ENCODE measurements at regions not wholly inside any gene's neighbourhood (a gene's known extent, or its start where the extent isn't known, plus 50 kb on each side); places are given as distances from the start of the nearest gene placed in this dataset.

DNA sequence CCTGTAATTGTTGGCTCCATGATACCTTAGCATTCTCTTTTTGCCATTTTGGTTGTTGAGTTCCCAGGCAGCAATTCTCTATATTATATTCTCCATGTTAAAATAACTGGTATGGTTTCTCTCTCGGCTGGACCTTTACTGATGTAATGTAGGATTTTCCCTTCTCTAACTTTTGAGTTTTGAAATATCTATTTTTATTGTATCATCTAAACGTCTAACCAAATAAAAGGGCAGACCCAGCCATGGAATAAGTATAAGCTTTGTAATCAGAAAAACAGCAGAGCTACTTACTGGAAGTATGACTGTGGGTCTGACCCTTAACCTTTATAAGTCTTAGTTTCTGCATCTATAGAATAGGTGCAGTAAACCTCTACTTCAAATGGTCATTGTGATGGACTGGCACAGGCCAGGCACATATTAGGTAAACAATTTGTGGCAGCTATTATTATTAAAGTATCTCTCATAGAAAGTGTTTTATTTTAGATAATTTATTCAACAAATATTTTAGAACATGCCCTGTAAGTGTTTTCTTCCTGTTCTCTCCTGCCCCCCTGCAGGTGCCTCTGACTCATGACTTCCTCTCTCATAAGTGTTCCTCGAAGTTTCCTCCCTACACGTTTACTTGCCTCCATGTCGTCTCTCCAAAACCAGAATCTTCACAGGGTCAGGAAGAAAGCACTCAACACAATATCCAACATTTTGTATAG is 224.9 kb upstream of the FGGY start:
- no peak for DNase-seq

DNA sequence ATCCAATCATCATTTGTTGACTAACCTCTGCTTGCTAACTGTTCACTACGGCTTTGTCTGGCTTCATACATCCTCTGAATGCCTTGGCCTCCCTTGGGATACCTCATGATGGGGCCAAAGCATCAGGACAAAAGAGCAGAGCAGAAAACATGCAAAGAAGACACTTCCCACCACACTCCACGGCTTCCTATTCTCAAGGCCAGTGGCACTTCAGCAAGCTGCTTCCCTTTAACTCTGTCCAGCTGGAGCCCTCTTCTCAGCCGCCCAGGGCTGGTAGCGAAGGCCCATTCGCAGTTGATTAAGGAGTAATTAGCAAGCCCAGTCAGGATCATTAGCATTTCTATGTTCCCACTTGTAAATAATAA is 224.3 kb upstream of the FGGY start:
- no peak for DNase-seq

DNA sequence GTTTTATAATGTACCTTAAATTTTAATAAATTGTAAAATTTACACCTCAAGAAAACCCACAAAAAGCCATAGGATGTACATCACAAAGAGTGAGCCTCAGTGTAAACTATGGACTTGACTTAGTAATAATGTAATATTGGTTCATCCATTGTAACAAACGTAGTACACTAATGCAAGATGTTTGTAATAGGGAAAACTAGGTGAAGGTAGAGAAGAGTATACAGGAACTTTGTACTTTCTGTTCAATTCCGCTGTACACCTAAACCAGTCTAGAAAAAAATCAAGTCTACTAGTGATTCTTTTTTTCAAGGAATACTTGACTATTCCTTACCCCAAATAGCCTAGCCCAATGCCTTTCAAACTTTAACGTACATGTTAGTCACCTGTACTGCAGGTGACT is 222.3 kb upstream of the FGGY start:
- no peak for DNase-seq

DNA sequence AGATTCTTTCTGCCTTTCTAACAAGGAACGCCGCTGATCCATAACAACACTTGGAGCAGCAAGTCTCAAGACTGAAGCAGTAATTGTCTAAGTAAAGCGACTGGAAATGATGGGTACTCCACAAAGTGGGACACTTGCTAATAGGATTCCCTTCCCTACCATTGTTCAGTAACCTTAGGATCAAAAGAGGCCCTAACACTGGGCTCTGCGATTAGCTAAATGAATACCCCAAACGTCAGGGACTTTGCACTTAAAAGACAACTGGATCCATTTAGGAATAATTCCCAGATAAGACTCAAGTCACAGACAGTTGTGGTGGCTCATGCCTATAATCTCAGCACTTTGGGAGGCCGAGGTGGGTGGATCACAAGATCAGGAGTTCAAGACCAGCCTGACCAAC is 221.9 kb upstream of the FGGY start:
- no peak for DNase-seq

DNA sequence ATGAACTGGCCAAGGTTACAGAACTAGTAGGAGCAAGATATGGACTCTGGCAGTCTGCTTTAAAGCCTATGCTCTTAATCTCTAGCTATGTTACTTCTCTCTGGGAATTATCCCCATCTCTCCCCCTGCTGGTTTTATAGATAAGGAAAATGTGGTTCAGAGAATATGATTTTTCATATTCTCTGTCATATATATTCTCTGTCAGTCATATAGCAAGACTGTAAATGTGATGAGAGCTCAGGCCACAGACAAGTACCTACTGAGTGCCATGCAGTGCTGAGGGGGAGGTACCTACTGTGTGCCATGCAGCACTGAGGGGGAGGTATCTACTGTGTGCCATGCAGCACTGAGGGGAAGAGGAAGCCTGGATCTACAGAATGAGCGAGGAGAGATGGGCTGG is 220.3 kb upstream of the FGGY start:
- no peak for DNase-seq

DNA sequence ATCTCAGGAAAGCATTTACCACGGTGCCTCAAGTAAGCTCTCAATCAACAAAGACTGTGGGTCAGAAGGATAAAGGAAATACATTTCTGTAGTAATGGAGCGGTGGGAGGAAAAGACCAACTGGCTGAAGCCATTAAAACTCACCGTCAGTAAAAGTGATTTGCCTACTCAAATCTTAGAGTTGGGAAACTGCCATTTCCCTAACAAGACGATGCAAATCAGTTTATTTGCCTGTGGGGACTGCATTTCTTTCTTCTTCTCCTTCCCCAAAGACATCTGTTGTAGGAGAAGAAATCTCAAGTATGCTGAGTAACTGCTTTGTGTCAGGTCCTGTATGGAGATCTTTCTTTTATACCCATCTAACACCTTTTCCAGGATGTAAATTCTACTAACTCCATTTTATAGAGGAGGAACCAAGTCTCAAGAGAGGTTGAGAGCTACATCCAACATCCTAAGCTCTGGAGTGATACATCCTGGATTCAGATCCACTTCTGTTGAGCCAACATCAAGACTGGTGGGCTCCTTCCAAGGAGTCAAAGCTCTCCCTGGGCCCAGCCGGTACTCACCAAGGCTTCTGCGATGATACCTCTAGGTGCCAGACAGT is 219.3 kb upstream of the FGGY start:
- DNase-seq: no peak

DNA sequence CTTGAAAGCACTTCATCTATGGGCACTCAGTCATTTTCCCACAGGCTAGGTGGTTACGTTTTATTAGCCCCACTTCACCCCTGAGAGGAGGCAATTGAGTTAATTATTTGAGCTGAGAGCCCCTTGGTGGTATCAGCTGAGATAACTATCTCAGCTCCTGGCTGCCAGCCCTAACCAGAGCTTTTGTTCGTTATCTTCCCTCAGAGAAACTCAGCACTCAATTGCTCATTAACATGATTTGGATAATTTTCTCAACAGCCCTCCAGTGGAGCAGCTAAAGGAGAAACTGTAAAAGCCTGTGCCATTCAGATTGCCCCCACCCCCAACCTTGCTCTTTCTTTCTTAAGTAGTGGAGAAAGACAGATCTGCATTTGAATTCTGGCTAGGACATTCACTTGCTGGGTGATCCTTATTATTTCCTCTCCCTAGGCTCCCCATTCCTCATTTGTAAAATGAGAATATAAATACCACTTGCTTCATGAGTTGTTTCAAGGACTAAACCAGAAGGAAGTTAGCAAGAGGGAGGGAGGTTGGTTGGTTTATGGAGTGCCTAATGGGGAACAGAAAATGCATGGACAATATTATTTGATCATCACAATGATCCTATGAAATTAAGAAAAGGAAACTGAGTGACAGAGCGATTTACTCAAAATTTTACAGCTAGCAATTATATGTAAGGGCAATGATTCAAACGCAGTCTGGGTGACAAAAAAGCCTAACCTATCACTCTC is 218.7 kb upstream of the FGGY start:
- DNase-seq: no peak

DNA sequence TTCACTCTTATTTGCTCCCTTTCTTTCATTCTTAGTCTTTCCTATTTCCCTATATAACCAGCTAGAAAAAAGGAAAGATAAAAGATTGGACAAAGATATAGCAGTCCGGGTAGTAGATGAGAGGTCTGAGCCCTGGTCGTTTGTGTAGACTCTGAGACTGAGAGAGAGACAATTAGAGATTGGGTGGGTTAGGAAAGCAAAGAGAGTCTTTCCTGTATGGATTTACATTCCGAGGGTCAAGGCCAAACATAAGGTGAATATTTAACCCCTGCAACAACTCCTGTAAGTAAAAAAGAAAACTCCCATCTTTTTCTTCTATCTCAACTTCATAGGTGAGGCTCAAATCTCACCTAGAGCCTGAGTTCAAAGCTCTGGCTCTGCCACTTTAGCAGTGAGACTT is 218.0 kb upstream of the FGGY start:
- no peak for DNase-seq

DNA sequence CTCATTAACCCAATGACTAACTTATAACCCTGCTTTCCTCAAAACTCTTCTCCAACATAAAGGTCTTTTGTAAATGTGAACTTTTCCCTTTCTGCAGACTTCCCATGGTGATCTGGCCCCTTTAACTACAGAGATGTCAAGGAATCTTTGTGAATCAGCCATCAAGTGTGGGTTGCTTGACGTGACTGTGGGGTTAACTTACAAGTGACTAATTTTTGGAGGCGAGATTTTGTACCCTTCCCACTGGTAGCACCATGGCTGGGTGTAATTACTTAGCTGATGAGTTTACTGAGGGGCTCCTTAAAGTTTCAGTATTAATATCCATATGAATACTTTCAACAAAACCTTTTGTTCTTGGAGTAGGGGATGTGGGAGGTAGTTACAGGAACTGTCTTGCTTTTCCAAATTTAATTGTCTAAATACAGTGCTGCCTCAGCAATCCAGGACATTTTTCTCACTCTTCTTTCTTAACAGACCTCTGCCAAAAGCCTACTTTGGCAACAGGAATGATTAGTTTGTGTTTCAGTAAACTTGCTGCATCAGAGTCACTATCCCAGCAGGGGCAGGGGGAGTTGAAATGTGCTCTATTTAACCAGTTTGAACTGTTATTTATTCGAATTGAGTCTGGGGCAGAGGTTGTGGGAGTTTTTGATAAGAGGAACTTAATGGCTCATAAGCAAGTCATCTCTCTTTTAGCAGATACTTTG is 217.3 kb upstream of the FGGY start:
- no peak for DNase-seq

DNA sequence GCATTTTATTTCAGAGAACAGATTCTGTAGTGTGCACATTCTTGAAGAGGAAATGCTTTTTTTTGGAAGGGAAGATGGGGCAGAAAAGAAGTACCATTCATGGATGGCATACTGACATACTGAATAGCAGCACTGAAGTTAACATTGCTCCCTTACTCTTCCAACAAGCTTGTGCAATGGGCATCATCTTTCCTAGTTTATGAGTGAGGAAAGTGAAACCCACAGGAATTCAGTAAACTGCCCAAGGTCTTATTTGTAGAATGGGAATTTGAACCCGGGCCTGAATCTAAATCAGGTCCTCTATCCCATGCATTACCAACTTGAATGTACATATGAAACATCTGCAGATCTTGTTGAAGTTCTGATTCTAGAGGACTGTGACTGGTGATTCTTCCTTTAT is 215.7 kb upstream of the FGGY start:
- no peak for DNase-seq

DNA sequence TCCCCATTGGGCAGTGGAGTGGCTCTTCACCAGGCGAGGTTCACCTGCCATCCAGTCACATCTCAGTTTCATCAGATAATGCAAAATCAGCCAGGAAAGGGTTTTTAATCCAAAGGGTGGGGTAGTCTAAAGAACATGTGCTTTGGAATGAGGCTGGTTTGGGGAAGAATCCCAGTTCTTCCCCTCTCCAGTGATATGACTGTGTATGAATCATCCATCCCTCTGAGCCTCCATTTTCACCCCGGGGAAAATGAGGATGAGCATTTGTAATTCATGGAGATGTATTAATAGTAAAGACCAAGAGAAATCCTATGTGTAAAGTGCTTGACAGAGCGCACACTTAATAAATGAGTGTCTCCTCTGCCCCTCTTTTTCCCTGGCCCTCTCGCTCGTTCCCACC is 215.1 kb upstream of the FGGY start:
- no peak for DNase-seq

DNA sequence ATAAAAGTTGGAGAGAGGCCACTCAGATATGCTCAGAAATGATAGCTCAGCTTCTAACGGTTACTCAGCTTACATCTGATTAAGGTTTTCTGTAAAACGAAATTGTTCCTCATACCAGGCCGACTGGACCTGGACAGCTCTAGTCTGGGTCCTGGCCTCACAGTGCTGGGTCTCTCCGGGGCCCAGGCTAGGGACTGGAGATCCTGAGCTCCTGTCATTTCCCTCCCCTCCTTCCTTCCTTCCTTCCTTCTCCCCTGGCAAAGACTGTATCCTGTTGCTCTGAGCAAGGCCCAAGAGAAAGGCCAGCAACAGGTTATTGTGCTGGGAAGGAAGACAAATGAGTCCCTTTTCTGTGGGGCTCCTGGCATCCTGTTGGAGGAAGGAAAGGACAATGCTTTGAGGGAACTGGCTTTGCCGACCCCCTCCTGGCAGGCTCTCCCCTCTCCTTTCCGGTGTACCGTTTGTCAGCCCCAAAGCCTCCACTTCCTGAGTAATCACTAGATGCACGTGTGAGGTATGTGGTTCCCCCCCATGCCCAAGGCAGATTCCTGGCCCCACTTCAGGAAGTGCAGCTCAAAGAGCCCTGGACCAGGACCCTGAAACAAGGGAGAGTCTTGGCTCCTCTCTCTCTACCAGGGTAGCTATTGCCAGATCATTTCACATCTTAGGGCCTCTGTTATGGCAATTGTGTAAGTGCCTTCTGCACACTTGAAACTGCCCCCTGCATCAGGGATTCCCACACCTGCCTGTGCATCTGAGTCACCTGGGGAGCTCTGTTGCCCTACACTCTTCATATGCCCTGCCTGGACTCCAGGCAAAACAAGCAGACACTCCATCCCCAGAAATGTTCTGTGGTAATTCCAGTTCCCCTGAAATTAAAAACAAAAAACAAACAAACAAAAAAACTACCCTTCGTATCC is 212.7 kb upstream of the FGGY start:
- no peak for DNase-seq

DNA sequence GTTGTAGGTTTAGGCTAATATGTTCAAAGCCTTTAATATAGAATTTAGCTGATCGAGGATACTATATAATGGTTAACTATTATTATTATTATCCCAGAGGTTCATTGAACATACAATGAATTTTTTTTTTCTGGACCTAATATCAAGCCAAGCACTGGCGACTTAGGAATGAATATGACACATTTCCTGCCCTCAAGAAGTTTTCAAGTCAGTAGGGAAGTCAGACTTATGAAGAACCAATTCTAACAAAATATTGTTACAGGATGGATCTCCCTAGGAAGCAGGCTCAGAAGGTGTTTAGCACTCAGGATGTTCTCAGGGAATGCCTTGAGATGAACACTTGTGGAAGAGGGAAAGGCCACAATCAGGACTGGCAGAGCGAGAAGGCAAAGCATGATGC is 211.8 kb upstream of the FGGY start:
- DNase-seq: no peak

DNA sequence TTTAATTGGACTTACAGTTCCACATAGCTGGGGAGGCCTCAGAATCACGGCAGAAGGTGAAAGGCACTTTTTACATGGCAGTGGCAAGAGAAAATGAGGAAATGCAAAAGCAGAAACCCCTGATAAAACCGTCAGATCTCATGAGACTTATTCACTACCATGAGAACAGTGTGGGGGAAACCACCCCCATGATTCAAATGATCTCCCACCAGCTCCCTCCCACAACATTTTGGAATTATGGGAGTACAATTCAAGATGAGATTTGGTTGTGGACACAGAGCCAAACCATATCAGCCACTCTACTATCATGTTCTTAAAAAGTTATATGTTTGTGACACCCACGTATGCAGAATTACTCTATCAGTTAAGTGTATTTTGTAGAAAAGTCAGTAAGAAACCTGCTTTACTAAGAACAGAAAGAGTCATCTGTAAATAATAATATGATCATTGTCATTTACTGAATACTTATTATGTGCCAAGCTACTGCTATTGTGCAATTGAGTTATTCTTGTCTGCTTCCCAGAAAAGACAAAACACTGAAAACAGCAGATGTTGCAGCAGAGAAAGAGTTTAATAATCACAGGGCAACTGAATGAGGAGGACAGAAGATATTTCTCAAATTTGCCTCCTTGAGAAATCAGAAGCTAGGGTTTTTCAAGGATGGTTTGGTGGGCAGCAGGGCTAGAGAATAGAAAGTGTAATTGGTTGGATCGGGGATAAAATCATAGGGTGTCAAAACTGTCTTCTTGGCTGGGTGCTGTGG is 207.7 kb upstream of the FGGY start:
- DNase-seq: no peak

DNA sequence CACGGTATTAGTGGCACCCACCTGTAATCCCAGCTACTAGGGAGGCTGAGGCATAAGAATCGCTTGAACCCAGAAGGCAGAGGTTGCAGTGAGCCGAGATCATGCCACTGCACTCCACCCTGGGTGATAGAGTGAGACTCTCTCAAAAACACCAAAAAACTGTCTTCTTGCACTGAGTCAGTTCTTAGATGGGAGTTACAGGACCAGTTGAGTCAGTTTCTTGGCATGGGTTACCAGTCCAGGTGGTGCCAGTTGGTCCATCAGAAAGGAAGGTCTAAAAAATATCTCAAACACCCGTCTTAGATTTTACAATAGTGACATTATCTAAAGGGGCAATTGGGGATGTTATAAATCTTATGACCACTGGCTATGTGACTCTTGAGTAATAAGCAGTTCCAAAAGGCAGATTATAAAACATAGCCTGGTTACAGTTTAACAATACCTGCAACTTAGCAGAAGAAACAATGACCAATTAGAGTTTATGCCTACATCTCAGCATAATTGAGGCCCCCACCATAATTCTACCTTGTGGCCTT is 206.9 kb upstream of the FGGY start:
- DNase-seq: no peak

DNA sequence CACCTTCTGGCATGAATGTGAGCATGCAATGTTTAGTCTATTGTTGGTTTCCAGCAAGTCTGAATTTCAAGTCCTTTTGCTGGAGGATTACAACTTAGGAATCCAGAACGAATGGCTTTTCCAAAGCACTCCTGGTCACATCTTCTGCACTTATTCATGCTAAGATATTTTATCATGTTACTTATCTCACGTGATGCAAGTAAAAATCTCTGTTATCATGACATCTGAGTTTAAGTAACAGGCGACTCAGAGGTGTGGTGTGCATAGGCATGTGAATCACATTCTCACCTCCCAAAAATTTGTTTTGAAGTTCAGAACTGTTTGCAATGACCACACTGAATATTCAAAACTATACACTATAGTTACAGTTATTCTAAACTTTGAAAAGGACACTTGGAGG is 204.8 kb upstream of the FGGY start:
- no peak for DNase-seq

DNA sequence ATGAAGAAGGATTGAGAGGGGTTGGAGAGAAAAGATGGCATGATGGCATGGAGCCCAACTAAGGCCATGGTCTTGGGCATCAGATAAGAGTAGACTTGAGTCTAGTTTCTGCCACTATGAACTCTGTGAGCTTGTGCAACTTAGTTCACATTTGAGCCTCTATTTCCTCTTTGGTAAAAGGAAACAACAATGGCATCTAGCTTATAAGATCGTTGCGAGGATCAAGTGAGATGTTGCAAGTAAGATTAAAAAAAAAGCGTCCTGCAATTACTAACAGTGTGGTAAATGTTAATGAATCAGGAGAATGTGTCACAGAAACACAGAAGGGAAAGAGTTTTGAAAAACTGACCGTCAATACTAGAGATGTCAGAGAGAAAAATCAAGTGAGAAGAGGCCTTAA is 202.9 kb upstream of the FGGY start:
- no peak for DNase-seq

DNA sequence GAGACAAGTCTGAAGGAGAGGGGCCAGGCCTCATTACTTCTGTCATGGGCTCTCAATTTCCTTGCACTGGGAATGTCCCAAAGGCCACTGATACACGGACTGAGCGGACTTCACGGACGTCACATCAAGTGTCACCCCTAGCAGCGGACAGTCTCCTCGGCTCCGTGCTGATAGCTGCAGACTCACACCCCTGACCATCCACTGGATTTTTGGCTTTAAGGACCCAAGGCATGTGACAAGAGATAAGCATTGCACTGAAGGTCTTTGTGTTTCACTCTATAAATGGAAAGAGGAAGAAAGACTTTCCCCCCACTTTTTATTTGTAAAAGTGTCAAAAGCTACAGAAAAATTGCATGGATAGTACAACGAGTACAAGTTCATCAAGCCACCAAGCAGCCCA is 200.4 kb upstream of the FGGY start:
- no peak for DNase-seq

DNA sequence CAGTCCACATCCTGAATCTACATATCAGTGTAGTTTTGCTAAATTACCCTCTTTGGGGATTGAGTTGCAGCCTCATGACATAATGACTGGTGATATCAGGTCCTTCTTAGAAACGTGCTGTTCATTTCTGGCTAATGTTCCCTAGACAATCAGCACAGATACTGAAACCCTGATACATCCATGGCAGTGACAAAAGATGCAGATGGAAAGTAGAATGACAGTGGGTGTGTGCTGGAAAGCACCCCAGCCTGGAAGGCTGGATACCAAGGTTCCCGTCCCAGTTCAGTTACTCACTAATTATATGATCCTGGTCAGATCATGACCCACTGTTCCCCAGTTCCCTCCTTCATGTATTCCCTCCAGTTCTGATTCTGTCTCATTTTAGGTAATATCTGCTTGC is 198.2 kb upstream of the FGGY start:
- no peak for DNase-seq

DNA sequence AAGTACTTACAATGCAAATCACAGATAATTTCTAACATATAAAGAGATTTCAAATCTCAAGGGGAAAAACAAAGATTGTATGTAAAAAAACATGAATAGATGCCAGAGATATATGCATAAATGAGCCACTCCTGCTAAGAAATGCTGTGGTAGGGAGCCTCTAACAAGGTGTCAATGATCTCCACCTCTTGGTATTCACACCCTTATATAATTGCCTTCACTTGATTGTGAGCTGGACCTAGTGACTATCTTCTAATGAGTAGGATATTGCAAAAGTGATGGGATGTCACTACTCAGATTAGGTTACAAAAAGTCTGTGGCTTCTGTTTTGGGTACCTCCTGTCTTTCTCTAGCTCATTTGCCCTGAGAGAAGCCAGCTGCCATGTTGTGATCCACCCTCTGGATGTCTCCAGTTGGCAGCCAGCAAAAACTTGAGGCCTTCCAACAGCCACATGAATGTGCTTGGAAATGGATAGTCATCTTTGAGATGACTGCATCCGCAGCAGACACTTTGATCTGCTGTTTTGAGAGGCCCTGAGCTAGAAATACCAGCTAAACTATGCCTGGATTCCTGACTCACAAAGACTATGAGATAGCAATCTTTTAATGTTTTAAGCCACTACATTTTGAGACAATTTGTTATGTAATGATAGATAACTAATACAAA is 196.1 kb upstream of the FGGY start:
- DNase-seq: no peak

DNA sequence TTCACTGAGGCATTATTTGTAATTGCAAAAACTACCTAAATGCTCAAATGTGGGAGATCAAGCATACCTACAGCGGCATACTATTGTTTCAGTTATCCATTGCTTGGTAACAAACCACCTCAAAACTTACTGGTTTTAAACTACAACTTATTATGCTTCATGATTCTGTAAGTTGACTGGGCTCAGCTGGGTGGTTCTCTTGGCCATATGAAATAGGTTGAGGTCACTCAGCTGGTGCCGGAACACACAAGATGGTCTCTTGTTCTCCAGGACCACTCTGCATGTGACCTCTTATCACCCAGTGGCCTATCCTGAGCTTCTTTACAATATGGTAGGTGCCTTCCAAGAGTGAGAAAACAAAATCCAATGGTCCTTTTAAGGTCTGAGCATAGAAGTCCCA is 195.4 kb upstream of the FGGY start:
- DNase-seq: no peak
